HL-60 (cell line): ENCODE measurements at regions not wholly inside any gene's neighbourhood (a gene's known extent, or its start where the extent isn't known, plus 50 kb on each side); places are given as distances from the start of the nearest gene placed in this dataset.

Experiments used
- POLR2AphosphoS5 ChIP-seq: IDR thresholded peaks from 2 replicates; pipeline ENCODE4 v1.6.1; 2012; ENCODE audit warnings: low read depth
- TF ChIP-seq, protein P1 (sequence below): IDR thresholded peaks from one replicate; pipeline ENCODE4 v1.5.1; 2011; ENCODE audit warnings: low read length, control low read depth, inconsistent platforms; ENCODE audit not compliant: insufficient read depth

DNA sequence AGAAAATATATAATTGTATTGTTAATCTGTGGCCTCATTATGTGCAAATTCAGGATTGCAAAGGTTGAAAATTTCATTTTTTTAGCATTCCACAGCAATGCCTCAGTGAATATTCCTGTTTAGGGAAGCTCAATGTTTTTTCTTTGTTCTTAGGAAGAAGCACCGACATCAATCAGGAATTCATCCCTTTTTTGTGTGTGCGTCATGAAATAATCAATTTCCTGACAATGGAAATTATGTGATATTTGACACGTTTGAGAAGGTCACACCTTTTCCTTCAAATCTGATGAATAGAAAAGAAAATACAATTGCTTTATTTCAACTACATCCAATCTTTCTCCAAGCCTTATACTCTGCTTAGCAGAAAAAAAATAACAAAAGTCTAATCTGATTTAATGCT lies 662.8 kb upstream of the FTMT start:
- TF ChIP-seq, protein P1, sequence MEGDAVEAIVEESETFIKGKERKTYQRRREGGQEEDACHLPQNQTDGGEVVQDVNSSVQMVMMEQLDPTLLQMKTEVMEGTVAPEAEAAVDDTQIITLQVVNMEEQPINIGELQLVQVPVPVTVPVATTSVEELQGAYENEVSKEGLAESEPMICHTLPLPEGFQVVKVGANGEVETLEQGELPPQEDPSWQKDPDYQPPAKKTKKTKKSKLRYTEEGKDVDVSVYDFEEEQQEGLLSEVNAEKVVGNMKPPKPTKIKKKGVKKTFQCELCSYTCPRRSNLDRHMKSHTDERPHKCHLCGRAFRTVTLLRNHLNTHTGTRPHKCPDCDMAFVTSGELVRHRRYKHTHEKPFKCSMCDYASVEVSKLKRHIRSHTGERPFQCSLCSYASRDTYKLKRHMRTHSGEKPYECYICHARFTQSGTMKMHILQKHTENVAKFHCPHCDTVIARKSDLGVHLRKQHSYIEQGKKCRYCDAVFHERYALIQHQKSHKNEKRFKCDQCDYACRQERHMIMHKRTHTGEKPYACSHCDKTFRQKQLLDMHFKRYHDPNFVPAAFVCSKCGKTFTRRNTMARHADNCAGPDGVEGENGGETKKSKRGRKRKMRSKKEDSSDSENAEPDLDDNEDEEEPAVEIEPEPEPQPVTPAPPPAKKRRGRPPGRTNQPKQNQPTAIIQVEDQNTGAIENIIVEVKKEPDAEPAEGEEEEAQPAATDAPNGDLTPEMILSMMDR: no peak
- no peak for TF ChIP-seq POLR2AphosphoS5
